ENCODE measurements at regions not wholly inside any gene's neighbourhood (a gene's known extent, or its start where the extent isn't known, plus 50 kb on each side); places are given as distances from the start of the nearest gene placed in this dataset.
A peak's percentile ranks its signal among the peaks of the same experiment; 100 is the strongest.

GRCh38 chr13:84296401-84296800, 414.1 kb upstream of the SLITRK1 start:
- Histone ChIP-seq H3K4me1 (ENCODE audit: insufficient read depth) (0 out of 2 replicates have a peak, but pooled peaks cover 3% of the 10 kb centered on the region), H2AFZ (no peak overlapping the region), H3K4me2 (no peak overlapping the region), H3K36me3 (ENCODE audit: insufficient read depth) (no peaks in the 10 kb centered on the region), H3K79me2 (replicated peaks; ENCODE audit: insufficient read depth) (no peaks in the 10 kb centered on the region), H3K4me3 (no peak overlapping the region), H3K27me3 (ENCODE audit: insufficient read depth) (no peaks in the 10 kb centered on the region), H3K9me2 (ENCODE audit: insufficient read depth) (no peaks in the 10 kb centered on the region), H4K20me1 (replicated peaks; ENCODE audit: insufficient read depth) (no peaks in the 10 kb centered on the region), H3F3A (replicated peaks; ENCODE audit: low read depth) (no peaks in the 10 kb centered on the region), H3K27ac (ENCODE audit: low read depth) (no peak overlapping the region)
- DNase-seq (ENCODE audit: low spot score) (peak; percentile 17), ATAC-seq (no peak)
- TF ChIP-seq CTCF (conservative IDR thresholded peaks at IDR 0.05; ENCODE audit: low read depth in 2 of 2) (no peak), POLR2AphosphoS5 (IDR thresholded peaks at IDR 0.05; ENCODE audit: low read depth) (no peak), ZNF331 (CRISPR knock-in tag; IDR thresholded peaks at IDR 0.05; ENCODE audit: low read depth) (no peak), ETS1 (IDR thresholded peaks at IDR 0.05) (no peak), EZH2 (IDR thresholded peaks at IDR 0.05; ENCODE audit: low read depth, unreplicated experiment) (no peak), CREB1 (CRISPR knock-in tag; IDR thresholded peaks at IDR 0.05; ENCODE audit: low read depth) (no peak), STAT1 (IDR thresholded peaks at IDR 0.05; ENCODE audit: unreplicated experiment) (no peak), REST (IDR thresholded peaks at IDR 0.05; ENCODE audit: unreplicated experiment) (no peak), JUNB (IDR thresholded peaks at IDR 0.05; ENCODE audit: unreplicated experiment) (no peak)
- Mint-ChIP-seq H3K27me3 (ENCODE audit: insufficient read depth, low read depth, poor library complexity) (no peaks in the 10 kb centered on the region), H3K4me1 (peaks cover 3% of the 10 kb centered on the region; the same call in 2 of the 3 replicates), H3K9me3 (no peaks in the 10 kb centered on the region), H3K4me3 (no peak overlapping the region), H3K27ac (peak overlapping the region; percentile 18), H3K36me3 (ENCODE audit: low read depth) (no peaks in the 10 kb centered on the region)

GRCh38 chr13:84294576-84294975, 412.3 kb upstream of the SLITRK1 start:
- no peak overlapping the region for H3K27ac Mint-ChIP-seq
- DNase-seq (ENCODE audit: low spot score) (no peak), ATAC-seq (no peak)
- Histone ChIP-seq H4K20me1 (replicated peaks; ENCODE audit: insufficient read depth) (no peaks in the 10 kb centered on the region), H3K27me3 (ENCODE audit: insufficient read depth) (no peaks in the 10 kb centered on the region), H3K27ac (ENCODE audit: low read depth) (no peak overlapping the region), H3K4me1 (ENCODE audit: insufficient read depth) (0 out of 2 replicates have a peak, but pooled peaks cover 3% of the 10 kb centered on the region), H3K79me2 (replicated peaks; ENCODE audit: insufficient read depth) (no peaks in the 10 kb centered on the region), H2AFZ (no peak overlapping the region), H3K4me3 (no peak overlapping the region), H3F3A (replicated peaks; ENCODE audit: low read depth) (no peaks in the 10 kb centered on the region), H3K9me2 (ENCODE audit: insufficient read depth) (no peaks in the 10 kb centered on the region), H3K4me2 (no peak overlapping the region), H3K36me3 (ENCODE audit: insufficient read depth) (no peaks in the 10 kb centered on the region)
- no peak for TF ChIP-seq ZNF114 (CRISPR knock-in tag; IDR thresholded peaks at IDR 0.05)
- no peak for TF ChIP-seq JUNB (IDR thresholded peaks at IDR 0.05; ENCODE audit: unreplicated experiment)
- no peak for TF ChIP-seq ETS1 (IDR thresholded peaks at IDR 0.05)
- no peak for TF ChIP-seq CREB1 (CRISPR knock-in tag; IDR thresholded peaks at IDR 0.05; ENCODE audit: low read depth)
- no peak for TF ChIP-seq NANOG (IDR thresholded peaks at IDR 0.05; ENCODE audit: borderline replicate concordance)
- no peak for TF ChIP-seq EZH2phosphoT487 (IDR thresholded peaks at IDR 0.05; ENCODE audit: unreplicated experiment)
- no peak for TF ChIP-seq REST (IDR thresholded peaks at IDR 0.05; ENCODE audit: unreplicated experiment)
- no peak overlapping the region for H3K4me3 Mint-ChIP-seq
- H3K4me1 Mint-ChIP-seq = peaks cover 3% of the 10 kb centered on the region; the same call in 2 of the 3 replicates
- no peaks in the 10 kb centered on the region for H3K27me3 Mint-ChIP-seq (ENCODE audit: insufficient read depth, low read depth, poor library complexity)
- H3K36me3 Mint-ChIP-seq (ENCODE audit: low read depth) = no peaks in the 10 kb centered on the region
- no peaks in the 10 kb centered on the region for H3K9me3 Mint-ChIP-seq
